Hepatocyte (in vitro differentiated cells): ENCODE measurements at regions not wholly inside any gene's neighbourhood (a gene's known extent, or its start where the extent isn't known, plus 50 kb on each side); places are given as distances from the start of the nearest gene placed in this dataset.

Experiments
- EZH2 ChIP-seq: fragments of 200-600 bp; sonication (generic); IDR thresholded peaks from 2 replicates; pipeline ENCODE4 v1.6.1; 2016; ENCODE audit warnings: antibody characterized with exemption, mild to moderate bottlenecking, borderline replicate concordance
- TF ChIP-seq, protein P1 (sequence below): fragments of 200-600 bp; sonication (generic); IDR thresholded peaks from 2 replicates; pipeline ENCODE4 v1.5.1; 2016; ENCODE audit warnings: antibody characterized with exemption, mild to moderate bottlenecking; ENCODE audit not compliant: poor library complexity

DNA sequence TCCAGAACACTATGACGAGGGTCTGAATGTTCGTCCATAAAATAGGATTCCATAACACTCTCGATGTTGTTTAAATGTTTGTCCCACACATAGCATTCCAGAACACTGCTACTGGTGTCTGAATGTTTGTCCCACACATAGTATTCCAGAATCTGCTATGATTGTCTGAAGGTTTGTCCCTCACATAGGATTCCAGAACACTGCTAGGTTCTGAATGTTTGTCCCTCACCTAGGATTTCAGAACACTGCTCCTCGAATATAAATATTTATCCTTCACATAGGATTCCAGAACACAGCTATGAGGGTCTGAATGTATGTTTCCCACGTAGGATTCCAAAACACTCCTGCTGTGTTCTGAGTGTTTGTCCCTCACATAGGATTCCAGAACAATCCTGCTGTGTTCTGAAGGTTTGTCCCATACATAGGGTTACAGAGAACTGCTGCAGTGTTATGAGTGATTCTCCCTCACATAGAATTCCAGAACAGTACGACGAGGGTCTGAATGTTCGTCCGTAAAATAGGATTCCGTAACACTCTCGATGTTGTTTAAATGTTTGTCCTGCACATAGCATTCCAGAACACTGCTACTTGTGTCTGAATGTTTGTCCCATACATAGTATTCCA lies 215.3 kb downstream of the FOXD4L6 start:
- TF ChIP-seq, protein P1, sequence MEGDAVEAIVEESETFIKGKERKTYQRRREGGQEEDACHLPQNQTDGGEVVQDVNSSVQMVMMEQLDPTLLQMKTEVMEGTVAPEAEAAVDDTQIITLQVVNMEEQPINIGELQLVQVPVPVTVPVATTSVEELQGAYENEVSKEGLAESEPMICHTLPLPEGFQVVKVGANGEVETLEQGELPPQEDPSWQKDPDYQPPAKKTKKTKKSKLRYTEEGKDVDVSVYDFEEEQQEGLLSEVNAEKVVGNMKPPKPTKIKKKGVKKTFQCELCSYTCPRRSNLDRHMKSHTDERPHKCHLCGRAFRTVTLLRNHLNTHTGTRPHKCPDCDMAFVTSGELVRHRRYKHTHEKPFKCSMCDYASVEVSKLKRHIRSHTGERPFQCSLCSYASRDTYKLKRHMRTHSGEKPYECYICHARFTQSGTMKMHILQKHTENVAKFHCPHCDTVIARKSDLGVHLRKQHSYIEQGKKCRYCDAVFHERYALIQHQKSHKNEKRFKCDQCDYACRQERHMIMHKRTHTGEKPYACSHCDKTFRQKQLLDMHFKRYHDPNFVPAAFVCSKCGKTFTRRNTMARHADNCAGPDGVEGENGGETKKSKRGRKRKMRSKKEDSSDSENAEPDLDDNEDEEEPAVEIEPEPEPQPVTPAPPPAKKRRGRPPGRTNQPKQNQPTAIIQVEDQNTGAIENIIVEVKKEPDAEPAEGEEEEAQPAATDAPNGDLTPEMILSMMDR, result no peak
- TF ChIP-seq EZH2, result no peak
